Spleen (tissue), 11 donors: ENCODE measurements at regions not wholly inside any gene's neighbourhood (a gene's known extent, or its start where the extent isn't known, plus 50 kb on each side); places are given as distances from the start of the nearest gene placed in this dataset.

Source experiments
- DNase-seq: peaks from one replicate; pipeline ENCODE4 v3.0.0-alpha.2; 2020
- H3K27ac ChIP-seq, 8 donors: fragments of 200-600 bp; sonication (generic) in 7 of 8; 1 replicate in 4 of 8; 2 replicates in 4 of 8; pipeline versions ENCODE4 v1.5.0 to v1.8.0; 2016 to 2021; ENCODE audit warnings: inconsistent platforms in 4 of 8, mild to moderate bottlenecking in 4 of 8, moderate library complexity in 1 of 8
- H3K27me3 ChIP-seq, 7 donors: fragments of 200-600 bp; sonication (generic) in 6 of 7; replicated peaks in 1 of 7; 1 replicate in 4 of 7; 2 replicates in 3 of 7; pipeline versions ENCODE4 v1.5.0 to v1.8.0; 2016 to 2021; ENCODE audit warnings: inconsistent platforms in 3 of 7, mild to moderate bottlenecking in 1 of 7
- H3K36me3 ChIP-seq, 6 donors: fragments of 200-600 bp; sonication (generic) in 5 of 6; 1 replicate in 4 of 6; 2 replicates in 2 of 6; pipeline versions ENCODE4 v1.5.0 to v1.8.0; 2016 to 2021; ENCODE audit warnings: inconsistent platforms in 2 of 6
- H3K4me1 ChIP-seq, 6 donors: fragments of 200-600 bp; sonication (generic) in 5 of 6; 1 replicate in 3 of 6; 2 replicates in 3 of 6; pipeline versions ENCODE4 v1.5.0 to v1.8.0; 2016 to 2021; ENCODE audit warnings: inconsistent platforms in 3 of 6
- H3K4me3 ChIP-seq, 8 donors: fragments of 200-600 bp; sonication (generic) in 7 of 8; 1 replicate in 4 of 8; 2 replicates in 4 of 8; pipeline versions ENCODE4 v1.5.0 to v1.8.0; 2016 to 2021; ENCODE audit warnings: inconsistent platforms in 4 of 8, mild to moderate bottlenecking in 4 of 8, moderate library complexity in 2 of 8
- H3K9me3 ChIP-seq, 8 donors: fragments of 200-600 bp; sonication (generic) in 7 of 8; 1 replicate in 4 of 8; 2 replicates in 4 of 8; pipeline versions ENCODE4 v1.5.0 to v1.8.0; 2016 to 2021; ENCODE audit warnings: inconsistent platforms in 4 of 8
- CTCF ChIP-seq, 11 experiments: fragments of 200-600 bp in 7 of 11; fragments of 450-650 bp in 4 of 11; sonication (generic) in 4 of 11; IDR thresholded peaks in 8 of 11; conservative IDR thresholded peaks in 3 of 11; 1 replicate in 7 of 11; 2 replicates in 4 of 11; pipeline versions ENCODE4 v1.4.0 to v1.8.0; 2016 to 2021; ENCODE audit warnings: antibody characterized with exemption in 11 of 11, inconsistent platforms in 4 of 11, mild to moderate bottlenecking in 1 of 11
- POLR2A ChIP-seq, 3 donors: fragments of 450-650 bp; IDR thresholded peaks; one replicate each; pipeline ENCODE4 v1.5.1; 2017; ENCODE audit warnings: antibody characterized with exemption in 3 of 3, mild to moderate bottlenecking in 1 of 3
- POLR2AphosphoS5 ChIP-seq, 3 donors: sonication (generic); formaldehyde crosslinking; IDR thresholded peaks; one replicate each; pipeline ENCODE4 v1.5.1; 2017; ENCODE audit warnings: antibody characterized with exemption in 3 of 3
- WGBS, 5 donors: extraction: QIAGEN DNeasy Blood & Tissue Kit in 3 of 5; methylation state at CpG; one replicate each; pipeline versions ENCODE4 v1.1.5 to v1.1.7; 2013 to 2018; 5-methylcytosine and 5-hydroxymethylcytosine counted together
- intact Hi-C: fragments of 100-400 bp; cut with DNase I; formaldehyde crosslinking; loops from one replicate; pipeline ENCODE4 v1.15.0; 2023; ENCODE audit warnings: low total_unique reads
- donor health status: healthy with polysubstance abuse.
- donor health status: DM: no; HTN: no; CAD: no; lungs with moderate emphysema.
- donor health status: DM: no; HTN: no; CAD: no.
- donor health status: Bipolar disorder and iron deficiency.
- donor health status: healthy.
- donor health status: DM: no; HTN: no; CAD: no.
- donor health status: DM: yes; HTN: yes; CAD: no.

- TF ChIP-seq POLR2AphosphoS5 (IDR thresholded peaks at IDR 0.05) (no peak), POLR2A (IDR thresholded peaks at IDR 0.05) (no peak), CTCF (IDR thresholded peaks at IDR 0.05 in 8 of 11, conservative IDR thresholded peaks at IDR 0.05 in 3 of 11) (no peak)
- WGBS, 5 donors, result 58 to 78% (median 71%) methylated on average over 6 of the region's 6 CpGs
- Histone ChIP-seq H3K36me3 (no peaks in the 10 kb centered on the region), H3K27ac (no peak overlapping the region), H3K4me1 (no peaks in the 10 kb centered on the region), H3K4me3 (no peak overlapping the region), H3K27me3 (no peaks in the 10 kb centered on the region), H3K9me3 (peaks cover 0 to 23% (median 2%) of the 10 kb centered on the region in 8 donors)
- intact Hi-C loops, result no loop called here
- no peak for DNase-seq
Measured at GRCh38 chr7:67773081-67773480, 776.4 kb downstream of the TYW1 start.

DNA sequence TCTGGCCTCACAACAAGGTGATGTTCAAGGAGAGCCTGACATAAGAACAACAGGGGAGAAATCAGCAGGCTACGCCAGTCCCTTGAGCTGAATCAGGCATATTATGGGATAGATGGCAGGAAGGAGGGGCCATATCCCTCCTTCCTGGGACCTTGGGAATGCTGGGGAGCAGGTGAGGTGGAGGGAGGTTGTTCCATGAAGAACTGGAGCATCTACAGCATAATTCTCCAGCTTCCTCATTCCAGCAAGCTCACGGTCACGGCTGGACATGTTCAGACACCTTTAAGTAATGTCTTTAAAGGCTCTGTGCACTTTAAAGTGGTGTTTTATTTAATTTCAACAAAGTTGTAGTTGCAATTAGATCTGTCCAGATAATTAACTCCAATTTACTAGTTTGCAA lies 780.5 kb downstream of the TYW1 start:
- no peaks in the 10 kb centered on the region for H3K36me3 ChIP-seq
- TF ChIP-seq POLR2A (IDR thresholded peaks at IDR 0.05), result no peak
- no peak for TF ChIP-seq POLR2AphosphoS5 (IDR thresholded peaks at IDR 0.05)
- H3K27me3 ChIP-seq, result no peaks in the 10 kb centered on the region
- no peak overlapping the region for H3K4me3 ChIP-seq
- intact Hi-C loops, result no loop called here
- no peak overlapping the region for H3K27ac ChIP-seq
- no peaks in the 10 kb centered on the region for H3K4me1 ChIP-seq
- WGBS, 5 donors, result 74 to 86% (median 85%) methylated on average over 3 of the region's 3 CpGs
- H3K9me3 ChIP-seq, result peaks cover 0 to 28% (median 9%) of the 10 kb centered on the region in 8 donors
- DNase-seq, result no peak

DNA sequence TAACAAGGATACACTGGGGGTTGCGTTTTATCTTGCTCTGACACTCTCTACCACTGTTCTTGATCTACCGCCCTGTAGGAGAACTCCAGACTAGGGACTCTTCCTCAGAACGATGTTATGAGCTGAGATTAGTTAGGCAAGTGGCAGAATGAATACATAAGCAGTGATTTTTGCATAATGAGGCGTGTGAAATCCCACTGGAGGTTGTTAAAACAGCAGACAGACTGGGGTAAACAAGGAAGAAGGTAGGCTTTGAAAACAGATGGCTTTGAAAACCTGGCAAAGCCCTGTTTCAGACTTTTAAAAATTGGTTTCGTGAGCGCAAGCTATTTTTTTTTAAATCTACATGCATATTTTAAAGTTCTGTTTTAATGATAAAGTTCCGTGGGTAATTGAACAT lies 785.2 kb downstream of the TYW1 start:
- no peak for DNase-seq
- no peaks in the 10 kb centered on the region for H3K36me3 ChIP-seq
- H3K27me3 ChIP-seq, result no peaks in the 10 kb centered on the region
- no peak for TF ChIP-seq POLR2A (IDR thresholded peaks at IDR 0.05)
- TF ChIP-seq POLR2AphosphoS5 (IDR thresholded peaks at IDR 0.05), result no peak
- TF ChIP-seq CTCF (IDR thresholded peaks at IDR 0.05 in 8 of 11, conservative IDR thresholded peaks at IDR 0.05 in 3 of 11), result no peak
- intact Hi-C loops, result no loop called here
- H3K27ac ChIP-seq, result no peak overlapping the region
- 71 to 81% (median 76%) methylated on average over 7 of the region's 7 CpGs for WGBS, 5 donors
- H3K9me3 ChIP-seq, result peaks cover 0 to 23% (median 7%) of the 10 kb centered on the region in 8 donors
- H3K4me1 ChIP-seq, result no peaks in the 10 kb centered on the region
- no peak overlapping the region for H3K4me3 ChIP-seq

DNA sequence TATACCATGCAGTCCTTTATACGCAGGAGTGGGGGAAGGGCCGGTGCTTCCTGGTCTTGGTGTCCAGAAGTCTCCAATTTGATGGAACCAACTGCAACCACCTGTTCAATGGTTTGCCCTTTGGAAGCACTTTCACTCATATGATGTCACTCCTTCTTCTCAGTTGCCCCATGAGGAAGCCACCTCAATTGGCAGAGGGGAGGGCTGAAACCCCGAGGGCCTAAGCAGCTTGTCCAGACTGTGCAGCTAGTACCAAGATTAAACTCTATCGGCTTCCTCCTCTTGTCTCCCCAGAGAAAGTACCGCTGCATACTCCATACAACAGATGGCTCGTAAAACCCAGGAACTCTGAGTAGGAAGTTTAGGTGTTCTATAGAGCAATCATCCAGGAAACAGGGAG lies 789.4 kb downstream of the TYW1 start:
- H3K4me3 ChIP-seq, result no peak overlapping the region
- H3K27ac ChIP-seq, result no peak overlapping the region
- intact Hi-C loops, result no loop called here
- H3K36me3 ChIP-seq, result no peaks in the 10 kb centered on the region
- peaks cover 0 to 33% (median 3%) of the 10 kb centered on the region in 8 donors for H3K9me3 ChIP-seq
- WGBS, 5 donors, result 90 to 92% (median 91%) methylated on average over 6 of the region's 6 CpGs
- no peak for DNase-seq
- H3K27me3 ChIP-seq, result peaks cover 0 to 10% (median 0%) of the 10 kb centered on the region in 7 donors
- H3K4me1 ChIP-seq, result no peaks in the 10 kb centered on the region
- TF ChIP-seq POLR2A (IDR thresholded peaks at IDR 0.05) (no peak), POLR2AphosphoS5 (IDR thresholded peaks at IDR 0.05) (no peak), CTCF (IDR thresholded peaks at IDR 0.05 in 8 of 11, conservative IDR thresholded peaks at IDR 0.05 in 3 of 11) (no peak)

- peak; percentile 32 for DNase-seq
- TF ChIP-seq POLR2AphosphoS5 (IDR thresholded peaks at IDR 0.05), result no peak
- TF ChIP-seq CTCF (IDR thresholded peaks at IDR 0.05 in 8 of 11, conservative IDR thresholded peaks at IDR 0.05 in 3 of 11), result no peak
- no peak for TF ChIP-seq POLR2A (IDR thresholded peaks at IDR 0.05)
- Histone ChIP-seq H3K27me3 (peaks cover 0 to 10% (median 0%) of the 10 kb centered on the region in 7 donors), H3K9me3 (peaks cover 0 to 36% (median 1%) of the 10 kb centered on the region in 8 donors), H3K4me3 (no peak overlapping the region), H3K4me1 (no peaks in the 10 kb centered on the region), H3K36me3 (no peaks in the 10 kb centered on the region), H3K27ac (no peak overlapping the region)
- 63 to 74% (median 72%) methylated on average over 11 of the region's 11 CpGs for WGBS, 5 donors
- intact Hi-C loops, result no loop called here
Measured at GRCh38 chr7:67788669-67789068, 792.0 kb downstream of the TYW1 start.
